WTC11 (cell line): ENCODE measurements at regions not wholly inside any gene's neighbourhood (a gene's known extent, or its start where the extent isn't known, plus 50 kb on each side); places are given as distances from the start of the nearest gene placed in this dataset.

ENCODE experiments used
- FOXP1 ChIP-seq: sonication (generic); formaldehyde crosslinking; IDR thresholded peaks from 2 replicates; pipeline ENCODE4 v1.8.0; 2022; ENCODE audit warnings: missing genetic modification reagents, mild to moderate bottlenecking, moderate library complexity, borderline replicate concordance
- MAX ChIP-seq: sonication (generic); formaldehyde crosslinking; IDR thresholded peaks from 2 replicates; pipeline ENCODE4 v1.8.0; 2022; ENCODE audit warnings: mild to moderate bottlenecking, missing genetic modification reagents
- NR2C2 ChIP-seq: sonication (generic); formaldehyde crosslinking; IDR thresholded peaks from 2 replicates; pipeline ENCODE4 v1.8.0; 2022; ENCODE audit warnings: mild to moderate bottlenecking, missing genetic modification reagents
- OVOL2 ChIP-seq: fragments of 250-450 bp; sonication (Bioruptor Pico); IDR thresholded peaks from 2 replicates; pipeline ENCODE4 v1.9.0; 2021; ENCODE audit warnings: mild to moderate bottlenecking, borderline replicate concordance
- ZBTB21 ChIP-seq: sonication (generic); formaldehyde crosslinking; IDR thresholded peaks from 2 replicates; pipeline ENCODE4 v1.8.1; 2023; ENCODE audit warnings: mild to moderate bottlenecking, missing genetic modification reagents, borderline replicate concordance
- TF ChIP-seq, protein P1 (sequence below): fragments of 200-600 bp; IDR thresholded peaks from 2 replicates; pipeline ENCODE4 v1.8.0; 2022; ENCODE audit warnings: antibody characterized with exemption
- TF ChIP-seq, protein P2 (sequence below): sonication (generic); formaldehyde crosslinking; IDR thresholded peaks from 2 replicates; pipeline ENCODE4 v1.8.1; 2023; ENCODE audit warnings: mild to moderate bottlenecking, missing genetic modification reagents

DNA sequence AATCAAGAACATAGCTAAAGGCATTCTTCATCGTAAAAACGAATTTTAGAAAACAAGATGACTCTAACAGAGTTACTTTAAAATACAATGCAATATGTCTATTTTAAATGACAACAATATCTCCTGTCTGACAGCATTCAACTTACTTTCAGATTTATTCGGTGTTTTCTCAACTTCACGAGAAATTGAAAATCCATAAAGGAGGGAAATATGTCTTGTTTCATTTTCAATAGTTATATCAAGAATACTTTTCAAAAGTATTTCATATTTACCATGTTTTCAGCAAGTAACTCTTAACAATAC, 254.8 kb downstream of the DAD1 start:
- TF ChIP-seq FOXP1 (CRISPR knock-in tag) (no peak), ZBTB21 (CRISPR knock-in tag) (no peak), OVOL2 (CRISPR knock-in tag) (no peak), NR2C2 (CRISPR knock-in tag) (no peak), MAX (CRISPR knock-in tag) (no peak)
- TF ChIP-seq, protein P1, sequence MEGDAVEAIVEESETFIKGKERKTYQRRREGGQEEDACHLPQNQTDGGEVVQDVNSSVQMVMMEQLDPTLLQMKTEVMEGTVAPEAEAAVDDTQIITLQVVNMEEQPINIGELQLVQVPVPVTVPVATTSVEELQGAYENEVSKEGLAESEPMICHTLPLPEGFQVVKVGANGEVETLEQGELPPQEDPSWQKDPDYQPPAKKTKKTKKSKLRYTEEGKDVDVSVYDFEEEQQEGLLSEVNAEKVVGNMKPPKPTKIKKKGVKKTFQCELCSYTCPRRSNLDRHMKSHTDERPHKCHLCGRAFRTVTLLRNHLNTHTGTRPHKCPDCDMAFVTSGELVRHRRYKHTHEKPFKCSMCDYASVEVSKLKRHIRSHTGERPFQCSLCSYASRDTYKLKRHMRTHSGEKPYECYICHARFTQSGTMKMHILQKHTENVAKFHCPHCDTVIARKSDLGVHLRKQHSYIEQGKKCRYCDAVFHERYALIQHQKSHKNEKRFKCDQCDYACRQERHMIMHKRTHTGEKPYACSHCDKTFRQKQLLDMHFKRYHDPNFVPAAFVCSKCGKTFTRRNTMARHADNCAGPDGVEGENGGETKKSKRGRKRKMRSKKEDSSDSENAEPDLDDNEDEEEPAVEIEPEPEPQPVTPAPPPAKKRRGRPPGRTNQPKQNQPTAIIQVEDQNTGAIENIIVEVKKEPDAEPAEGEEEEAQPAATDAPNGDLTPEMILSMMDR: no peak
- TF ChIP-seq, protein P2, sequence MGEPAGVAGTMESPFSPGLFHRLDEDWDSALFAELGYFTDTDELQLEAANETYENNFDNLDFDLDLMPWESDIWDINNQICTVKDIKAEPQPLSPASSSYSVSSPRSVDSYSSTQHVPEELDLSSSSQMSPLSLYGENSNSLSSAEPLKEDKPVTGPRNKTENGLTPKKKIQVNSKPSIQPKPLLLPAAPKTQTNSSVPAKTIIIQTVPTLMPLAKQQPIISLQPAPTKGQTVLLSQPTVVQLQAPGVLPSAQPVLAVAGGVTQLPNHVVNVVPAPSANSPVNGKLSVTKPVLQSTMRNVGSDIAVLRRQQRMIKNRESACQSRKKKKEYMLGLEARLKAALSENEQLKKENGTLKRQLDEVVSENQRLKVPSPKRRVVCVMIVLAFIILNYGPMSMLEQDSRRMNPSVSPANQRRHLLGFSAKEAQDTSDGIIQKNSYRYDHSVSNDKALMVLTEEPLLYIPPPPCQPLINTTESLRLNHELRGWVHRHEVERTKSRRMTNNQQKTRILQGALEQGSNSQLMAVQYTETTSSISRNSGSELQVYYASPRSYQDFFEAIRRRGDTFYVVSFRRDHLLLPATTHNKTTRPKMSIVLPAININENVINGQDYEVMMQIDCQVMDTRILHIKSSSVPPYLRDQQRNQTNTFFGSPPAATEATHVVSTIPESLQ (CRISPR knock-in tag): no peak
